ENCODE measurements at regions not wholly inside any gene's neighbourhood (a gene's known extent, or its start where the extent isn't known, plus 50 kb on each side); places are given as distances from the start of the nearest gene placed in this dataset.

- H3K36me3 ChIP-seq: no peaks in the 10 kb centered on the region
- intact Hi-C loops (cut with DNase I): no loop called here
- H3K27me3 ChIP-seq: no peaks in the 10 kb centered on the region
- 12 to 27% methylated on average over 1 of the region's 1 CpG for WGBS, 2 donors
- DNase-seq: peak in 1 of 6 donors; percentile 24
- FAIRE-seq: no peak
- H3K4me3 ChIP-seq: no peak overlapping the region
- ATAC-seq: peak; percentile 46 to 95 (median 72)
- H3K9me3 ChIP-seq: no peaks in the 10 kb centered on the region
- TF ChIP-seq CTCF (IDR thresholded peaks at IDR 0.05): no peak
- H3K4me1 ChIP-seq: peaks cover 0 to 10% (median 5%) of the 10 kb centered on the region in 3 donors
- peak overlapping the region in 2 of 4 donors; percentile 8 to 22 for H3K27ac ChIP-seq
These were observed 201.3 kb upstream of the RASSF8 start for GRCh38 chr12:25757037-25757665.

GRCh38 chr12:25759752-25760151, 198.7 kb upstream of the RASSF8 start:
- H3K9me3 ChIP-seq: no peaks in the 10 kb centered on the region
- no peak for FAIRE-seq
- WGBS, 2 donors: 70 to 71% methylated on average over 2 of the region's 2 CpGs
- ATAC-seq: no peak
- no peaks in the 10 kb centered on the region for H3K27me3 ChIP-seq
- no peaks in the 10 kb centered on the region for H3K36me3 ChIP-seq
- DNase-seq: no peak
- H3K4me3 ChIP-seq: no peak overlapping the region
- H3K27ac ChIP-seq: no peak overlapping the region
- intact Hi-C loops (cut with DNase I): no loop called here
- TF ChIP-seq CTCF (IDR thresholded peaks at IDR 0.05): no peak
- peaks cover 0 to 10% (median 5%) of the 10 kb centered on the region in 3 donors for H3K4me1 ChIP-seq

GRCh38 chr12:25761356-25761755, 197.1 kb upstream of the RASSF8 start:
- DNase-seq (no peak), FAIRE-seq (no peak), ATAC-seq (no peak)
- H3K36me3 ChIP-seq: no peaks in the 10 kb centered on the region
- no peaks in the 10 kb centered on the region for H3K9me3 ChIP-seq
- no peak overlapping the region for H3K27ac ChIP-seq
- TF ChIP-seq CTCF (IDR thresholded peaks at IDR 0.05): no peak
- 62 to 80% methylated on average over 3 of the region's 3 CpGs for WGBS, 2 donors
- no peaks in the 10 kb centered on the region for H3K27me3 ChIP-seq
- intact Hi-C loops (cut with DNase I): no loop called here
- H3K4me1 ChIP-seq: peaks cover 0 to 10% (median 5%) of the 10 kb centered on the region in 3 donors
- no peak overlapping the region for H3K4me3 ChIP-seq

- intact Hi-C loops (cut with DNase I): no loop called here
- H3K36me3 ChIP-seq: no peaks in the 10 kb centered on the region
- WGBS, 2 donors: 77 to 86% methylated on average over 1 of the region's 1 CpG
These were observed 194.1 kb upstream of the RASSF8 start for GRCh38 chr12:25764409-25764808.

More at GRCh38 chr12:25764409-25764808, 194.1 kb upstream of the RASSF8 start:
- TF ChIP-seq CTCF (IDR thresholded peaks at IDR 0.05): no peak
- Histone ChIP-seq H3K27ac (no peak overlapping the region), H3K27me3 (no peaks in the 10 kb centered on the region), H3K4me1 (no peaks in the 10 kb centered on the region), H3K4me3 (no peak overlapping the region), H3K9me3 (no peaks in the 10 kb centered on the region)
- ATAC-seq (no peak), DNase-seq (no peak), FAIRE-seq (no peak)

All from pancreas (tissue), 10 donors.